SU-DHL-6 (cell line): ENCODE measurements at regions not wholly inside any gene's neighbourhood (a gene's known extent, or its start where the extent isn't known, plus 50 kb on each side); places are given as distances from the start of the nearest gene placed in this dataset.

Experiments used
- CTCF ChIP-seq: fragments of 200-600 bp; sonication (generic); IDR thresholded peaks from one replicate; pipeline ENCODE4 v1.5.1; 2017; ENCODE audit warnings: antibody characterized with exemption, mild to moderate bottlenecking, low read length, moderate library complexity; ENCODE audit not compliant: insufficient read depth, poor library complexity, severe bottlenecking
- EZH2phosphoT487 ChIP-seq: fragments of 200-600 bp; sonication (generic), shearing (Covaris generic); conservative IDR thresholded peaks from 2 replicates; pipeline ENCODE4 v1.6.1; 2018; ENCODE audit warnings: mild to moderate bottlenecking, antibody characterized with exemption, low read length, moderate library complexity, mixed read lengths

DNA sequence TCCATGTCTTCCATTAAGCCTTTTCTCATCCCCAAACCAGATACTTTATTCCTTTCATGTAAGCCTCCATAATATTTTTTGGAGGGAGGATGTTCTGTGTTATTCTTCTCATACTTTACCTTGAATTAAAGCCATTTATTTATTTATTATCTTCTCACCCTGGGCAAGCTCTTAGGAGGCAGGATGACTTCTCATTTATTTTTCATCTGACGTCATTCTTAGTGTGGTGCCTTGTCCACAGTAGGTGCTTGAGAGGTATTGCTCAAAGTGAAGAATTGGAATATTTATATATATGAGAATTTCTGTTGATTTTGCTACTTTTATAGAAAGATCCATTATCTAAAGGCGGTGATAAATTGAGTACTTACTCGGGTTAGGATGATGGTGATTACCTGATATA is 458.3 kb upstream of the ACTBL2 start:
- TF ChIP-seq CTCF (no peak), EZH2phosphoT487 (no peak)
